HCT116 (cell line): ENCODE measurements at regions not wholly inside any gene's neighbourhood (a gene's known extent, or its start where the extent isn't known, plus 50 kb on each side); places are given as distances from the start of the nearest gene placed in this dataset.

Experiments
- ATAC-seq: fragments of 200-7000 bp; cut with Tn5 transposase; 2 replicates; pipeline ENCODE4 v1.9.1; 2020; ENCODE audit warnings: mild to moderate bottlenecking, moderate library complexity
- BruUV-seq: library from RNA; stranded (reverse); fragments of 400-500 nt; replicated peaks from 2 replicates; lab custom pipeline; 2021; lab: Mats Ljungman, UMichigan
- CTCF ChIA-PET: fragments of 300-600 bp; sonication (Branson Sonifier 250); formaldehyde crosslinking; loops from one replicate; lab custom pipeline; 2021; ENCODE audit warnings: antibody characterized with exemption; lab: Charles Lee
- POLR2A ChIA-PET: fragments of 300-600, 350-600 bp; sonication (Branson Sonifier 250); formaldehyde crosslinking; loops from one replicate; lab custom pipeline; 2021; ENCODE audit warnings: antibody characterized with exemption; lab: Charles Lee
- RAD21 ChIA-PET, 2 experiments: fragments of 300-600 bp; sonication (Branson Sonifier 250); formaldehyde crosslinking; loops; one replicate each; lab custom pipeline; 2023; ENCODE audit warnings: low total read pairs in 2 of 2; ENCODE audit not compliant: uncharacterized antibody in 2 of 2, unreplicated experiment in 2 of 2, low non-redundant PET in 1 of 2; lab: Charles Lee
- DNase-seq: peaks from one replicate; pipeline ENCODE4 v3.0.0-alpha.2; 2010; ENCODE audit warnings: low read depth, low spot score
- H2AFZ ChIP-seq: fragments of 200-600 bp; shearing (Covaris generic), sonication (generic); 2 replicates; pipeline ENCODE4 v1.6.1; 2017; ENCODE audit warnings: low read depth, mixed run types, mixed read lengths, antibody characterized with exemption, low read length; ENCODE audit not compliant: poor library complexity, severe bottlenecking
- H3K27ac ChIP-seq: 2 replicates; pipeline ENCODE4 v1.5.1; 2012; ENCODE audit warnings: low read depth, low read length
- H3K27me3 ChIP-seq: fragments of 200-600 bp; sonication (generic); 2 replicates; pipeline ENCODE4 v1.6.1; 2016; ENCODE audit warnings: mixed run types, low read length, mixed read lengths; ENCODE audit not compliant: insufficient read depth
- H3K36me3 ChIP-seq, 2 experiments: fragments of 200-500 bp in 1 of 2; fragments of 200-600 bp in 1 of 2; sonication (Bioruptor generic) in 1 of 2; sonication (generic) in 1 of 2; 2 replicates each; pipeline versions ENCODE4 v1.5.1 to v1.6.1; 2014 to 2016; ENCODE audit warnings: low read length in 2 of 2, inconsistent platforms in 1 of 2, mixed read lengths in 1 of 2, mixed run types in 1 of 2; ENCODE audit not compliant: insufficient read depth in 2 of 2, control insufficient read depth in 1 of 2
- H3K4me1 ChIP-seq, 2 experiments: fragments of 200-600 bp in 1 of 2; sonication (generic) in 1 of 2; 2 replicates each; pipeline versions ENCODE4 v1.5.1 to v1.6.1; 2012 to 2017; ENCODE audit warnings: low read length in 2 of 2, inconsistent platforms in 1 of 2, mild to moderate bottlenecking in 1 of 2, mixed read lengths in 1 of 2, mixed run types in 1 of 2, moderate library complexity in 1 of 2; ENCODE audit not compliant: insufficient read depth in 2 of 2, control insufficient read depth in 1 of 2
- H3K4me2 ChIP-seq: fragments of 200-600 bp; sonication (generic); 2 replicates; pipeline ENCODE4 v1.6.1; 2017; ENCODE audit warnings: mixed run types, low read length, mixed read lengths
- H3K4me3 ChIP-seq, 2 experiments: fragments of 200-600 bp in 1 of 2; sonication (generic) in 1 of 2; replicated peaks in 1 of 2; 2 replicates each; pipeline ENCODE4 v1.5.1; 2011 to 2016; ENCODE audit warnings: low read length in 2 of 2, control low read depth in 1 of 2, low read depth in 1 of 2, mild to moderate bottlenecking in 1 of 2, mixed read lengths in 1 of 2, mixed run types in 1 of 2
- H3K79me2 ChIP-seq: fragments of 200-600 bp; sonication (generic); 2 replicates; pipeline ENCODE4 v1.6.1; 2017; ENCODE audit warnings: mild to moderate bottlenecking, mixed run types, low read length, moderate library complexity, mixed read lengths; ENCODE audit not compliant: insufficient read depth
- H3K9ac ChIP-seq: fragments of 200-600 bp; sonication (generic); 2 replicates; pipeline ENCODE4 v1.6.1; 2016; ENCODE audit warnings: low read length, mixed read lengths
- H3K9me2 ChIP-seq: fragments of 200-600 bp; sonication (generic), shearing (Covaris generic); 2 replicates; pipeline ENCODE4 v1.6.1; 2017; ENCODE audit warnings: mixed run types, mild to moderate bottlenecking, moderate library complexity; ENCODE audit not compliant: insufficient read depth
- H3K9me3 ChIP-seq, 2 experiments: fragments of 200-500 bp in 1 of 2; fragments of 200-600 bp in 1 of 2; sonication (Bioruptor generic) in 1 of 2; sonication (generic) in 1 of 2; 2 replicates each; pipeline ENCODE4 v1.6.1; 2014 to 2017; ENCODE audit warnings: low read length in 2 of 2, mixed read lengths in 2 of 2, inconsistent platforms in 1 of 2, low read depth in 1 of 2, mild to moderate bottlenecking in 1 of 2, mixed run types in 1 of 2, moderate library complexity in 1 of 2; ENCODE audit not compliant: control insufficient read depth in 1 of 2, insufficient read depth in 1 of 2
- H4K20me1 ChIP-seq: fragments of 200-600 bp; sonication (generic), shearing (Covaris generic); 2 replicates; pipeline ENCODE4 v1.6.1; 2017; ENCODE audit warnings: mixed run types, mild to moderate bottlenecking, moderate library complexity; ENCODE audit not compliant: insufficient read depth
- CBX3 ChIP-seq: IDR thresholded peaks from 2 replicates; pipeline ENCODE4 v1.6.1; 2012; ENCODE audit warnings: low read depth
- EGR1 ChIP-seq: IDR thresholded peaks from 2 replicates; pipeline ENCODE4 v1.6.1; 2012; ENCODE audit warnings: low read depth
- ELF1 ChIP-seq: IDR thresholded peaks from 2 replicates; pipeline ENCODE4 v1.6.1; 2012; ENCODE audit warnings: low read depth, borderline replicate concordance
- EZH2 ChIP-seq: fragments of 200-600 bp; sonication (generic); IDR thresholded peaks from 2 replicates; pipeline ENCODE4 v1.6.1; 2017; ENCODE audit warnings: antibody characterized with exemption, mixed run types
- EZH2phosphoT487 ChIP-seq: fragments of 200-600 bp; IDR thresholded peaks from 2 replicates; pipeline ENCODE4 v1.6.1; 2018; ENCODE audit warnings: antibody characterized with exemption, borderline replicate concordance
- FOSL1 ChIP-seq: IDR thresholded peaks from 2 replicates; pipeline ENCODE4 v1.6.1; 2012; ENCODE audit warnings: low read depth
- JUND ChIP-seq: IDR thresholded peaks from 2 replicates; pipeline ENCODE4 v1.6.1; 2012
- POLR2A ChIP-seq: IDR thresholded peaks from 2 replicates; pipeline ENCODE4 v1.7.0; 2011; ENCODE audit warnings: borderline replicate concordance; ENCODE audit not compliant: insufficient read depth, insufficient read length; ENCODE audit errors: extremely low read depth
- POLR2AphosphoS5 ChIP-seq: IDR thresholded peaks from 2 replicates; pipeline ENCODE4 v1.6.1; 2011; ENCODE audit warnings: mild to moderate bottlenecking, low read depth, low read length, moderate library complexity
- RAD21 ChIP-seq: IDR thresholded peaks from 2 replicates; pipeline ENCODE4 v1.6.1; 2012; ENCODE audit warnings: low read depth, mild to moderate bottlenecking
- SP1 ChIP-seq: IDR thresholded peaks from 2 replicates; pipeline ENCODE4 v1.6.1; 2012; ENCODE audit warnings: low read depth
- SRF ChIP-seq: IDR thresholded peaks from 2 replicates; pipeline ENCODE4 v1.6.1; 2012; ENCODE audit warnings: low read depth
- YY1 ChIP-seq: IDR thresholded peaks from 2 replicates; pipeline ENCODE4 v1.6.1; 2011; ENCODE audit warnings: low read length, low read depth, moderate library complexity, mild to moderate bottlenecking; ENCODE audit not compliant: insufficient replicate concordance; ENCODE audit errors: extremely low read depth
- ZFX ChIP-seq: fragments of 450-650 bp; IDR thresholded peaks from 2 replicates; pipeline ENCODE4 v1.6.1; 2017
- intact Hi-C: fragments of 100-400 bp; cut with micrococcal nuclease; formaldehyde crosslinking; loops from 2 replicates; pipeline ENCODE4 v1.10.0; 2022
- TF ChIP-seq, protein P1 (sequence below): IDR thresholded peaks from 2 replicates; pipeline ENCODE4 v1.6.1; 2012
- TF ChIP-seq, protein P2 (sequence below), 3 experiments: fragments of 200-600 bp in 1 of 3; sonication (generic) in 1 of 3; IDR thresholded peaks in 2 of 3; conservative IDR thresholded peaks in 1 of 3; 2 replicates each; pipeline ENCODE4 v1.5.1; 2012 to 2017; ENCODE audit warnings: low read depth in 2 of 3, low read length in 2 of 3, antibody characterized with exemption in 1 of 3, borderline replicate concordance in 1 of 3, control low read depth in 1 of 3, mild to moderate bottlenecking in 1 of 3, mixed read lengths in 1 of 3, mixed run types in 1 of 3, moderate library complexity in 1 of 3; ENCODE audit not compliant: insufficient read depth in 1 of 3
- TF ChIP-seq, protein P3 (sequence below): IDR thresholded peaks from 2 replicates; pipeline ENCODE4 v1.6.1; 2012; ENCODE audit warnings: low read depth

DNA sequence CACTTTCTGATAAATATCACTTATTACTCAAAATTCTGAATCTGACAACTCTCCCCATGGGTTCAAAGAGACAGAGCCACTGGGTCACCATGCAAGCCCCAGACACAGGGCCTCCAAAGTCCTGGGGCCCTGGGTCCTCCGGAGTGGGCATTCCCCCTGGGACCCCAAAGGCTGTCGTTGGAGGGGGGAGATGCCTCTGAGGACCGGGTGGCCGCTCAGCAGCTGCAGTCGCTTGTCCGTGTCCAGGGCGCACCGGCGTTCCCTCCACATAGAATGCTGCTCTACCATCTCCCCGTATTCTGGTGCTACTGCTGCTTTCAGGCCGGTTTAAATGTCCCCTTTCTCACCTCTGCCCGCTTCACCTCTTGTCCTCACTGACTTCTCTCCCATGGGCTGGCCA lies 246.1 kb downstream of the TEX29 start:
- peaks cover 28% of the 10 kb centered on the region; the same call in 1 of the 2 replicates for H3K27me3 ChIP-seq
- no peak overlapping the region for H3K4me2 ChIP-seq
- no peak overlapping the region for H3K27ac ChIP-seq
- no peaks in the 10 kb centered on the region for H4K20me1 ChIP-seq
- RAD21 ChIA-PET: no interaction called here
- POLR2A ChIA-PET: no interaction called here
- intact Hi-C loops: no loop called here
- no peak overlapping the region for H3K4me3 ChIP-seq
- H3K36me3 ChIP-seq: no peaks in the 10 kb centered on the region
- DNase-seq (no peak), ATAC-seq (no peak)
- H3K79me2 ChIP-seq: no peaks in the 10 kb centered on the region
- no peaks in the 10 kb centered on the region for H3K4me1 ChIP-seq
- no peak overlapping the region for H2AFZ ChIP-seq
- no TSS peak for BruUV-seq
- CTCF ChIA-PET: no interaction called here
- no peak for TF ChIP-seq EGR1
- no peak for TF ChIP-seq SP1
- TF ChIP-seq, protein P1, sequence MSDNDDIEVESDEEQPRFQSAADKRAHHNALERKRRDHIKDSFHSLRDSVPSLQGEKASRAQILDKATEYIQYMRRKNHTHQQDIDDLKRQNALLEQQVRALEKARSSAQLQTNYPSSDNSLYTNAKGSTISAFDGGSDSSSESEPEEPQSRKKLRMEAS: no peak
- TF ChIP-seq ELF1: no peak
- no peak for TF ChIP-seq EZH2
- H3K9ac ChIP-seq: no peak overlapping the region
- H3K9me2 ChIP-seq: no peaks in the 10 kb centered on the region
- H3K9me3 ChIP-seq: no peaks in the 10 kb centered on the region

DNA sequence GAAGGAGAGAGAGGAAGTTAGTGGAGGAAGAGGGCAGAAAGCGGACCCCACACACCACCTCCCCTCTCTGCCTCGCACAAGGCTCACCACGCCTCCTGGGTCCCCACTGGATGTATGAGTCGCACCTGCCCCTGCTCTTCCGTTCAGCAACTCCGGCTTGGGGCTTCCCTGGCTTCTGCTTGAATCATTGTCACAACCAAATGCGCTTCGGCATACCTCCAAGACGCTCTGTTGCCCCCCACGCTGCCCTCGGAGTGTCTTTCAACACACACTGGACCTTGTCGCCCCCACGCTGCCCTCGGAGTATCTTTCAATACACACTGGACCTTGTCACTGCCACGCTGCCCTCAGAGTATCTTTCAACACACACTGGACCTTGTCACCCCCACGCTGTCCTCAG lies 247.2 kb downstream of the TEX29 start:
- DNase-seq: no peak
- no peaks in the 10 kb centered on the region for H3K36me3 ChIP-seq
- H3K27ac ChIP-seq: no peak overlapping the region
- POLR2A ChIA-PET: no interaction called here
- H3K79me2 ChIP-seq: no peaks in the 10 kb centered on the region
- no peak overlapping the region for H3K4me2 ChIP-seq
- intact Hi-C loops: no loop called here
- RAD21 ChIA-PET: no interaction called here
- no TSS peak for BruUV-seq
- no peaks in the 10 kb centered on the region for H3K4me1 ChIP-seq
- H3K9ac ChIP-seq: no peak overlapping the region
- no peaks in the 10 kb centered on the region for H4K20me1 ChIP-seq
- no peak overlapping the region for H3K4me3 ChIP-seq
- no peak overlapping the region for H2AFZ ChIP-seq
- CTCF ChIA-PET: no interaction called here
- H3K9me3 ChIP-seq: no peaks in the 10 kb centered on the region
- no peaks in the 10 kb centered on the region for H3K9me2 ChIP-seq
- peaks cover 28% of the 10 kb centered on the region; the same call in 1 of the 2 replicates for H3K27me3 ChIP-seq
- no peak for ATAC-seq
- TF ChIP-seq SRF (no peak), EZH2 (no peak), EGR1 (no peak), SP1 (no peak), CBX3 (no peak), FOSL1 (no peak), POLR2A (no peak), RAD21 (no peak), EZH2phosphoT487 (no peak), POLR2AphosphoS5 (no peak), YY1 (no peak), ZFX (no peak), JUND (no peak)
- TF ChIP-seq, protein P2, sequence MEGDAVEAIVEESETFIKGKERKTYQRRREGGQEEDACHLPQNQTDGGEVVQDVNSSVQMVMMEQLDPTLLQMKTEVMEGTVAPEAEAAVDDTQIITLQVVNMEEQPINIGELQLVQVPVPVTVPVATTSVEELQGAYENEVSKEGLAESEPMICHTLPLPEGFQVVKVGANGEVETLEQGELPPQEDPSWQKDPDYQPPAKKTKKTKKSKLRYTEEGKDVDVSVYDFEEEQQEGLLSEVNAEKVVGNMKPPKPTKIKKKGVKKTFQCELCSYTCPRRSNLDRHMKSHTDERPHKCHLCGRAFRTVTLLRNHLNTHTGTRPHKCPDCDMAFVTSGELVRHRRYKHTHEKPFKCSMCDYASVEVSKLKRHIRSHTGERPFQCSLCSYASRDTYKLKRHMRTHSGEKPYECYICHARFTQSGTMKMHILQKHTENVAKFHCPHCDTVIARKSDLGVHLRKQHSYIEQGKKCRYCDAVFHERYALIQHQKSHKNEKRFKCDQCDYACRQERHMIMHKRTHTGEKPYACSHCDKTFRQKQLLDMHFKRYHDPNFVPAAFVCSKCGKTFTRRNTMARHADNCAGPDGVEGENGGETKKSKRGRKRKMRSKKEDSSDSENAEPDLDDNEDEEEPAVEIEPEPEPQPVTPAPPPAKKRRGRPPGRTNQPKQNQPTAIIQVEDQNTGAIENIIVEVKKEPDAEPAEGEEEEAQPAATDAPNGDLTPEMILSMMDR (IDR thresholded peaks at IDR 0.05 in 2 of 3, conservative IDR thresholded peaks at IDR 0.05 in 1 of 3; ENCODE audit: borderline replicate concordance in 1 of 3, insufficient read depth in 1 of 3, low read depth in 2 of 3, low read length in 2 of 3): no peak
- TF ChIP-seq, protein P3, sequence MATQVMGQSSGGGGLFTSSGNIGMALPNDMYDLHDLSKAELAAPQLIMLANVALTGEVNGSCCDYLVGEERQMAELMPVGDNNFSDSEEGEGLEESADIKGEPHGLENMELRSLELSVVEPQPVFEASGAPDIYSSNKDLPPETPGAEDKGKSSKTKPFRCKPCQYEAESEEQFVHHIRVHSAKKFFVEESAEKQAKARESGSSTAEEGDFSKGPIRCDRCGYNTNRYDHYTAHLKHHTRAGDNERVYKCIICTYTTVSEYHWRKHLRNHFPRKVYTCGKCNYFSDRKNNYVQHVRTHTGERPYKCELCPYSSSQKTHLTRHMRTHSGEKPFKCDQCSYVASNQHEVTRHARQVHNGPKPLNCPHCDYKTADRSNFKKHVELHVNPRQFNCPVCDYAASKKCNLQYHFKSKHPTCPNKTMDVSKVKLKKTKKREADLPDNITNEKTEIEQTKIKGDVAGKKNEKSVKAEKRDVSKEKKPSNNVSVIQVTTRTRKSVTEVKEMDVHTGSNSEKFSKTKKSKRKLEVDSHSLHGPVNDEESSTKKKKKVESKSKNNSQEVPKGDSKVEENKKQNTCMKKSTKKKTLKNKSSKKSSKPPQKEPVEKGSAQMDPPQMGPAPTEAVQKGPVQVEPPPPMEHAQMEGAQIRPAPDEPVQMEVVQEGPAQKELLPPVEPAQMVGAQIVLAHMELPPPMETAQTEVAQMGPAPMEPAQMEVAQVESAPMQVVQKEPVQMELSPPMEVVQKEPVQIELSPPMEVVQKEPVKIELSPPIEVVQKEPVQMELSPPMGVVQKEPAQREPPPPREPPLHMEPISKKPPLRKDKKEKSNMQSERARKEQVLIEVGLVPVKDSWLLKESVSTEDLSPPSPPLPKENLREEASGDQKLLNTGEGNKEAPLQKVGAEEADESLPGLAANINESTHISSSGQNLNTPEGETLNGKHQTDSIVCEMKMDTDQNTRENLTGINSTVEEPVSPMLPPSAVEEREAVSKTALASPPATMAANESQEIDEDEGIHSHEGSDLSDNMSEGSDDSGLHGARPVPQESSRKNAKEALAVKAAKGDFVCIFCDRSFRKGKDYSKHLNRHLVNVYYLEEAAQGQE: no peak
